ENCODE measurements at regions not wholly inside any gene's neighbourhood (a gene's known extent, or its start where the extent isn't known, plus 50 kb on each side); places are given as distances from the start of the nearest gene placed in this dataset.

- TF ChIP-seq CTCF (IDR thresholded peaks at IDR 0.05): no peak
- no peak for TF ChIP-seq POLR2A (IDR thresholded peaks at IDR 0.05)
Measured at GRCh38 chr18:40018266-40018665, 1936.8 kb upstream of the PIK3C3 start.

All from testis (tissue), 2 donors.